Gastrocnemius medialis (tissue), 4 donors: ENCODE measurements at regions not wholly inside any gene's neighbourhood (a gene's known extent, or its start where the extent isn't known, plus 50 kb on each side); places are given as distances from the start of the nearest gene placed in this dataset.

Experiments used
- ATAC-seq, 2 donors: fragments of 150-250 bp; one replicate each; pipeline ENCODE4 v1.9.1; 2016
- DNase-seq, 2 donors: peaks; one replicate each; pipeline ENCODE4 v3.0.0-alpha.2; 2019
- H3K27ac ChIP-seq, 4 donors: fragments of 200-600 bp; sonication (generic); 1 replicate in 1 of 4; 2 replicates in 3 of 4; pipeline ENCODE4 v1.5.1; 2016 to 2018; ENCODE audit warnings: mild to moderate bottlenecking in 2 of 4, moderate library complexity in 1 of 4
- H3K27me3 ChIP-seq, 3 donors: fragments of 200-600 bp; sonication (generic) in 2 of 3; 1 replicate in 1 of 3; 2 replicates in 2 of 3; pipeline versions ENCODE4 v1.5.1 to v1.6.0; 2016 to 2019; ENCODE audit warnings: mild to moderate bottlenecking in 1 of 3, moderate library complexity in 1 of 3
- H3K36me3 ChIP-seq, 2 donors: fragments of 200-600 bp; sonication (generic) in 1 of 2; one replicate each; pipeline ENCODE4 v1.5.1; 2017 to 2018
- H3K4me1 ChIP-seq, 2 donors: fragments of 200-600 bp; sonication (generic) in 1 of 2; one replicate each; pipeline ENCODE4 v1.5.1; 2016 to 2017; ENCODE audit warnings: mild to moderate bottlenecking in 2 of 2
- H3K4me3 ChIP-seq, 4 donors: fragments of 200-600 bp; sonication (generic) in 3 of 4; 1 replicate in 1 of 4; 2 replicates in 3 of 4; pipeline ENCODE4 v1.5.1; 2016 to 2019; ENCODE audit warnings: mild to moderate bottlenecking in 2 of 4
- H3K9me3 ChIP-seq, 3 donors: fragments of 200-600 bp; sonication (generic) in 2 of 3; 1 replicate in 1 of 3; 2 replicates in 2 of 3; pipeline ENCODE4 v1.5.1; 2016 to 2019
- POLR2A ChIP-seq, 2 donors: fragments of 450-650 bp; IDR thresholded peaks; one replicate each; pipeline ENCODE4 v1.6.1; 2017; ENCODE audit warnings: antibody characterized with exemption in 2 of 2, mild to moderate bottlenecking in 2 of 2, moderate library complexity in 2 of 2
- in situ Hi-C, 4 donors: fragments of 200-750 bp; cut with MboI; loops; one replicate each; pipeline versions ENCODE4 v1.15.0 to v1.8.0; 2017; ENCODE audit warnings: low sequenced_read_pairs in 4 of 4
- intact Hi-C: fragments of 100-400 bp; cut with DNase I; formaldehyde crosslinking; loops from one replicate; pipeline ENCODE4 v1.15.1; 2023; ENCODE audit warnings: low total_unique reads
- TF ChIP-seq, protein P1 (sequence below), 5 experiments: fragments of 450-650 bp in 3 of 5; fragments of 200-600 bp in 2 of 5; sonication (generic) in 2 of 5; IDR thresholded peaks in 4 of 5; conservative IDR thresholded peaks in 1 of 5; 1 replicate in 4 of 5; 2 replicates in 1 of 5; pipeline ENCODE4 v1.5.1; 2016 to 2019; ENCODE audit warnings: antibody characterized with exemption in 5 of 5, mild to moderate bottlenecking in 3 of 5, moderate library complexity in 3 of 5

DNA sequence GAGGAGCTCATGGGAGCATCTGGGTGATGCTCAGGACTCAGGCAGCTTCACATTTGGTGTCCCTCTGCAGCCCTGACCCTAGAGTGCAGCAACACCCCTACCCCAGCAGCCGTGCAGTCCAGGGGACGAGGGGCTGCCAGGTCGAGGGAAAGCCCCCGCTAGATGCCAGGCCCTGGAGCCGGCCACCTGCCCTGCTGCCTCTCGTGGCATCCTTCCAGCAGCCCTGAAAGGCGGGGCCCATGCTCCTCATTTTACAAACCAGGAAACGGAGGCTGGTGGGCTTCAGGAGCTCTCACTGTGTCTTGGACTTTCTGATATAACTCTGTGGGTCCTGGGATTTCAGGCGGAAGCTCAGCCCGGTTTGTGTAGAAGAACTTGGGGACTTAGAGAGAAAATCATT lies 120.5 kb upstream of the WNT4 start:
- TF ChIP-seq POLR2A (IDR thresholded peaks at IDR 0.05), result no peak
- TF ChIP-seq, protein P1, sequence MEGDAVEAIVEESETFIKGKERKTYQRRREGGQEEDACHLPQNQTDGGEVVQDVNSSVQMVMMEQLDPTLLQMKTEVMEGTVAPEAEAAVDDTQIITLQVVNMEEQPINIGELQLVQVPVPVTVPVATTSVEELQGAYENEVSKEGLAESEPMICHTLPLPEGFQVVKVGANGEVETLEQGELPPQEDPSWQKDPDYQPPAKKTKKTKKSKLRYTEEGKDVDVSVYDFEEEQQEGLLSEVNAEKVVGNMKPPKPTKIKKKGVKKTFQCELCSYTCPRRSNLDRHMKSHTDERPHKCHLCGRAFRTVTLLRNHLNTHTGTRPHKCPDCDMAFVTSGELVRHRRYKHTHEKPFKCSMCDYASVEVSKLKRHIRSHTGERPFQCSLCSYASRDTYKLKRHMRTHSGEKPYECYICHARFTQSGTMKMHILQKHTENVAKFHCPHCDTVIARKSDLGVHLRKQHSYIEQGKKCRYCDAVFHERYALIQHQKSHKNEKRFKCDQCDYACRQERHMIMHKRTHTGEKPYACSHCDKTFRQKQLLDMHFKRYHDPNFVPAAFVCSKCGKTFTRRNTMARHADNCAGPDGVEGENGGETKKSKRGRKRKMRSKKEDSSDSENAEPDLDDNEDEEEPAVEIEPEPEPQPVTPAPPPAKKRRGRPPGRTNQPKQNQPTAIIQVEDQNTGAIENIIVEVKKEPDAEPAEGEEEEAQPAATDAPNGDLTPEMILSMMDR (IDR thresholded peaks at IDR 0.05 in 4 of 5, conservative IDR thresholded peaks at IDR 0.05 in 1 of 5), result no peak
- H3K27ac ChIP-seq, result no peak overlapping the region
- in situ Hi-C loops (no loop called here), intact Hi-C loops (no loop called here)
- no peaks in the 10 kb centered on the region for H3K4me1 ChIP-seq
- peaks cover 0 to 14% (median 0%) of the 10 kb centered on the region in 3 donors for H3K27me3 ChIP-seq
- no peak for DNase-seq
- no peaks in the 10 kb centered on the region for H3K36me3 ChIP-seq
- H3K4me3 ChIP-seq, result no peak overlapping the region
- ATAC-seq, result no peak
- no peaks in the 10 kb centered on the region for H3K9me3 ChIP-seq

DNA sequence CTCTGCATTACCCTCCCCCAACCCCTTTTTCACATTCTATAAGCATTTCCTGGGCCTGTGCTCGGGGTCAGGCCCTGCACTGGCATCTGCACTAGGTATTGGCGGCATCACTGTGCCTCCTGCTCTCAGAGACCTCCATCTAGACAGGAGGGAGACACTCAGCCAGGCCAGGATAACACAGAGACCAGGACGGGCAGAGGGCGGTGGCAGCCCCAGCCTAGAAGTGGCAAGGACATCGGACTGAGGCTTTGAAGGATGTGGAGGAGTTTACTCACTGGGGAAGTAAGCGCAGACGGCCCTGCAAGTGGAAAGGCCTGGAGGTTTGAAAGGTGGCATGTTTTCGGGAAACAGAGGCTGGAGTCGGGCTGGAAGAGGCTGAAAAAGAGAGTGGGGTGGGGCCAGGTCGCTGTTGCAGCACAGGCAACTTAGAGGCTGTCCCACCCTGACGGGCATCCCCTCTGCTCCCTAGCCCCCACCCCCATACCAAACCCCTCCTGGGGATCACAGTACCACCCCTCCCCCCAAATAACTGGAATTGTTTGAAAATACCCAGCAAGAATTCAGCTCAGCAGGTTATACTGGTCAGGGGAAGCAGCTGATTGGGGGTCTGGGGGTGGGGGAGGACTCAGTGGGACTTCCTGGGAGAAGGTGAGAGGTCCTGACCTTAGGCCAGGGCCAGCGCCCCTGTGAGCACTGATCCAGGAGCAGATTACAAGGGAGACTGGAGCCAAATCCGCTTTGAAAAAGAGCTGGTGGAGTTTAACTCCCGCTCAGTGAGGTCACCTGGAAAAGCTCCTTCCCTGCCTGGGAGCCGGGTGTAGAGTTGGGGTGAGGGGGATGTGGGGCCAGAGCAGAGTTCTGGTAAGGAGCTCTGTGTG lies 121.8 kb upstream of the WNT4 start:
- intact Hi-C loops, result no loop called here
- Histone ChIP-seq H3K4me3 (no peak overlapping the region), H3K9me3 (no peaks in the 10 kb centered on the region), H3K4me1 (no peaks in the 10 kb centered on the region), H3K27me3 (peaks cover 0 to 10% (median 0%) of the 10 kb centered on the region in 3 donors), H3K36me3 (no peaks in the 10 kb centered on the region), H3K27ac (no peak overlapping the region)
- no peak for TF ChIP-seq POLR2A (IDR thresholded peaks at IDR 0.05)
- TF ChIP-seq, protein P1 (IDR thresholded peaks at IDR 0.05 in 4 of 5, conservative IDR thresholded peaks at IDR 0.05 in 1 of 5), result no peak
- in situ Hi-C loops, result no loop called here
- no peak for ATAC-seq
- no peak for DNase-seq

DNA sequence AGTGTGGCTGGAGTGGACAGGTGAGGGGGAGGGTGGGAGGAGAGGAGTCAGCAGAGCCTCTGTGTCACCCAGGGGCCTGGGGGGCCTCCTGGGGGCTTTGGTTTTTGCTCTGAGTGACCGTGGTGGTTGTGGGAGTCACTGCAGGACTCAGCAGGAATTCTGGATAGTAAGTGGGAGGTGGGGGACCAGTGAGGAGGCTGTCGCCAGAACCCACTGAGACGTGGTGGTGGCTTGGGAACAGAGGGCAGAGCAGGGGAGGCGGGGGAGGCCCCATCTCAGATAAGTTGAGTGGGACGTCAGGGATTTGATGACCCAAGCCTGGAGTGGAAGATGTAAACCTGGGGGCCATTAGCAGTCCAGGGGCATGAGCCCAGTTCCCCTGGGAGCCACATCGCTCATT lies 123.2 kb upstream of the WNT4 start:
- Histone ChIP-seq H3K36me3 (no peaks in the 10 kb centered on the region), H3K9me3 (no peaks in the 10 kb centered on the region), H3K4me1 (no peaks in the 10 kb centered on the region), H3K4me3 (no peak overlapping the region), H3K27ac (no peak overlapping the region), H3K27me3 (peaks cover 0 to 10% (median 0%) of the 10 kb centered on the region in 3 donors)
- no peak for TF ChIP-seq POLR2A (IDR thresholded peaks at IDR 0.05)
- TF ChIP-seq, protein P1 (IDR thresholded peaks at IDR 0.05 in 4 of 5, conservative IDR thresholded peaks at IDR 0.05 in 1 of 5), result no peak
- DNase-seq (no peak), ATAC-seq (no peak)
- intact Hi-C loops, result no loop called here
- in situ Hi-C loops, result no loop called here

DNA sequence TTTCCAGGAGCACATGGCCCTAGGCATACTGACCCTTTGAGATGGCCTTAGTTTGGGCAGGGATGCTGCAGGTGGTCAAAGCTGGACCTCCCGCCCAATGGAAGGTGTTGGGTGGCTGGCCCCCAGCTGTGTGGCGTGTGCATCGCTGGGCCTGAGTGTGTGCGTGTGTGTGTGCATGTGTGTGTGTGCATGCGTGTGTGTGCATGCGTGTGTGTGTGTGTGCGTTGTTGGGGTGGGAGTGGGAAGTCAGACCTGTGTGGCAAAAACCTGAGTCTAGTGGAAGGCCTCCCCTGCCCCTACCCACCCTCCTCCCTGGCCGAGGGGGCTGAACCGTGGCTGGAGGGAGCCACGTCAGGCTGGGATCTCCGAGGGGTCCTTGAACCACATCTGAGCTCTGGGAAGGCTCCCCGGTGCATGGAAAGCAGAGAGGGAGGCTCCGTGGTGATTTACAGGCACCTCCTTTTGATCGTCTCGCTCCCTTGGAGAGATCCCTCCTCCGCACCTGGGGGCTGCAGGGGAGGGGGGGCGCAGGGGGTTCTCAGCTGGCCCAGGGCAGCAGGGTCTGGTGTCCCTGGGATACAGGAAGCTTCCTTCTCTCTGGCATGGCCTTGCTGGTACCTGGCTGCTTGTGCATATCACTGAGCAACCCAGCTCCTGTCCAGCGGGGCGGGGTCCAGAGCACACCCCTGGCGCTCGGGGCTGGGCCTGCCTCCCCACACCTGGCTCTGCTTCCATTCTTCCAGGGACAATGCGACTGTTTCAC lies 124.7 kb upstream of the WNT4 start:
- no peaks in the 10 kb centered on the region for H3K9me3 ChIP-seq
- H3K4me1 ChIP-seq, result no peaks in the 10 kb centered on the region
- no peaks in the 10 kb centered on the region for H3K36me3 ChIP-seq
- TF ChIP-seq, protein P1 (IDR thresholded peaks at IDR 0.05 in 4 of 5, conservative IDR thresholded peaks at IDR 0.05 in 1 of 5), result no peak
- TF ChIP-seq POLR2A (IDR thresholded peaks at IDR 0.05), result no peak
- in situ Hi-C loops (no loop called here), intact Hi-C loops (no loop called here)
- peaks cover 0 to 10% (median 0%) of the 10 kb centered on the region in 3 donors for H3K27me3 ChIP-seq
- ATAC-seq (no peak), DNase-seq (no peak)
- H3K4me3 ChIP-seq, result no peak overlapping the region
- no peak overlapping the region for H3K27ac ChIP-seq
